ENCODE measurements at regions not wholly inside any gene's neighbourhood (a gene's known extent, or its start where the extent isn't known, plus 50 kb on each side); places are given as distances from the start of the nearest gene placed in this dataset.
A peak's percentile ranks its signal among the peaks of the same experiment; 100 is the strongest.

- DNase-seq (ENCODE audit: low read depth) = peak; percentile 75
Measured at GRCh38 chrX:2608638-2609430, 82.3 kb upstream of the CD99 start.

GRCh38 chrX:2607113-2607512 is 84.0 kb upstream of the CD99 start:
- DNase-seq (ENCODE audit: low read depth) = no peak

- DNase-seq (ENCODE audit: low read depth) = no peak
Measured at GRCh38 chrX:2600564-2600963, 90.5 kb upstream of the CD99 start.

GRCh38 chrX:2596555-2597255 is 94.4 kb upstream of the CD99 start:
- no peak for DNase-seq (ENCODE audit: low read depth)

GRCh38 chrX:2596045-2596444 is 95.0 kb upstream of the CD99 start:
- DNase-seq (ENCODE audit: low read depth) = no peak

- DNase-seq (ENCODE audit: low read depth) = no peak
Measured at GRCh38 chrX:2595258-2595657, 94.5 kb upstream of the DHRSX start.

- no peak for DNase-seq (ENCODE audit: low read depth)
Measured at GRCh38 chrX:2594491-2594890, 93.7 kb upstream of the DHRSX start.

GRCh38 chrX:2592279-2592678 is 91.5 kb upstream of the DHRSX start:
- no peak for DNase-seq (ENCODE audit: low read depth)

GRCh38 chrX:2589186-2590020 is 88.6 kb upstream of the DHRSX start:
- DNase-seq (ENCODE audit: low read depth) = no peak

GRCh38 chrX:2588049-2588448 is 87.3 kb upstream of the DHRSX start:
- no peak for DNase-seq (ENCODE audit: low read depth)

GRCh38 chrX:2587146-2587545 is 86.4 kb upstream of the DHRSX start:
- DNase-seq (ENCODE audit: low read depth) = no peak

GRCh38 chrX:2585158-2585470 is 84.3 kb upstream of the DHRSX start:
- DNase-seq (ENCODE audit: low read depth) = no peak

- no peak for DNase-seq (ENCODE audit: low read depth)
Measured at GRCh38 chrX:2584251-2585157, 83.7 kb upstream of the DHRSX start.

- DNase-seq (ENCODE audit: low read depth) = no peak
Measured at GRCh38 chrX:2583194-2584162, 82.7 kb upstream of the DHRSX start.

- no peak for DNase-seq (ENCODE audit: low read depth)
Measured at GRCh38 chrX:2582667-2583066, 81.9 kb upstream of the DHRSX start.

GRCh38 chrX:2581296-2581695 is 80.5 kb upstream of the DHRSX start:
- no peak for DNase-seq (ENCODE audit: low read depth)

GRCh38 chrX:2578864-2579263 is 78.1 kb upstream of the DHRSX start:
- no peak for DNase-seq (ENCODE audit: low read depth)

GRCh38 chrX:2577844-2578466 is 77.2 kb upstream of the DHRSX start:
- no peak for DNase-seq (ENCODE audit: low read depth)

GRCh38 chrX:2576793-2577192 is 76.0 kb upstream of the DHRSX start:
- no peak for DNase-seq (ENCODE audit: low read depth)

GRCh38 chrX:2574271-2574670 is 73.5 kb upstream of the DHRSX start:
- no peak for DNase-seq (ENCODE audit: low read depth)
